ENCODE measurements at regions not wholly inside any gene's neighbourhood (a gene's known extent, or its start where the extent isn't known, plus 50 kb on each side); places are given as distances from the start of the nearest gene placed in this dataset.

GRCh38 chr3:24639481-24640329 lies 145.1 kb upstream of the THRB start:
- no peak for DNase-seq (ENCODE audit: low spot score in 2 of 2)
- no peak for FAIRE-seq

GRCh38 chr3:24640330-24640877 lies 145.8 kb upstream of the THRB start:
- FAIRE-seq (no peak), DNase-seq (ENCODE audit: low spot score in 2 of 2) (no peak)

GRCh38 chr3:24641628-24642027 lies 147.0 kb upstream of the THRB start:
- DNase-seq (ENCODE audit: low spot score in 2 of 2) = no peak
- no peak for FAIRE-seq

GRCh38 chr3:24645047-24645446 lies 150.4 kb upstream of the THRB start:
- FAIRE-seq = no peak

GRCh38 chr3:24646790-24647189 lies 152.1 kb upstream of the THRB start:
- DNase-seq (ENCODE audit: low spot score in 2 of 2) (no peak), FAIRE-seq (no peak)

More at GRCh38 chr3:24645047-24645446, 150.4 kb upstream of the THRB start:
- no peak for DNase-seq (ENCODE audit: low spot score in 2 of 2)

- FAIRE-seq = no peak
- DNase-seq (ENCODE audit: low spot score in 2 of 2) = no peak
Observed at GRCh38 chr3:24648063-24648462, 153.4 kb upstream of the THRB start.

- FAIRE-seq (no peak), DNase-seq (ENCODE audit: low spot score in 2 of 2) (no peak)
Observed at GRCh38 chr3:24650839-24651238, 156.2 kb upstream of the THRB start.

- no peak for FAIRE-seq
- DNase-seq (ENCODE audit: low spot score in 2 of 2) = no peak
Observed at GRCh38 chr3:24657870-24658510, 163.3 kb upstream of the THRB start.

- DNase-seq (ENCODE audit: low spot score in 2 of 2) (no peak), FAIRE-seq (no peak)
Observed at GRCh38 chr3:24661175-24661584, 166.5 kb upstream of the THRB start.

GRCh38 chr3:24662449-24663345 lies 168.0 kb upstream of the THRB start:
- no peak for FAIRE-seq

GRCh38 chr3:24663406-24663805 lies 168.8 kb upstream of the THRB start:
- no peak for FAIRE-seq

More at GRCh38 chr3:24662449-24663345, 168.0 kb upstream of the THRB start:
- no peak for DNase-seq (ENCODE audit: low spot score in 2 of 2)

GRCh38 chr3:24668039-24668438 lies 173.4 kb upstream of the THRB start:
- FAIRE-seq = no peak
- DNase-seq (ENCODE audit: low spot score in 2 of 2) = no peak

More at GRCh38 chr3:24663406-24663805, 168.8 kb upstream of the THRB start:
- DNase-seq (ENCODE audit: low spot score in 2 of 2) = no peak

GRCh38 chr3:24670871-24671270 lies 176.2 kb upstream of the THRB start:
- FAIRE-seq (no peak), DNase-seq (ENCODE audit: low spot score in 2 of 2) (no peak)

GRCh38 chr3:24673596-24673995 lies 178.9 kb upstream of the THRB start:
- no peak for FAIRE-seq

GRCh38 chr3:24674261-24674660 lies 179.6 kb upstream of the THRB start:
- FAIRE-seq (no peak), DNase-seq (ENCODE audit: low spot score in 2 of 2) (no peak)

More at GRCh38 chr3:24673596-24673995, 178.9 kb upstream of the THRB start:
- DNase-seq (ENCODE audit: low spot score in 2 of 2) = no peak

- FAIRE-seq (no peak), DNase-seq (ENCODE audit: low spot score in 2 of 2) (no peak)
Observed at GRCh38 chr3:24678021-24678420, 183.4 kb upstream of the THRB start.

- FAIRE-seq (no peak), DNase-seq (ENCODE audit: low spot score in 2 of 2) (no peak)
Observed at GRCh38 chr3:24678421-24678865, 183.8 kb upstream of the THRB start.

- FAIRE-seq (no peak), DNase-seq (ENCODE audit: low spot score in 2 of 2) (no peak)
Observed at GRCh38 chr3:24679429-24679828, 184.8 kb upstream of the THRB start.

GRCh38 chr3:24680214-24680967 lies 185.7 kb upstream of the THRB start:
- FAIRE-seq = no peak
- DNase-seq (ENCODE audit: low spot score in 2 of 2) = no peak

- no peak for FAIRE-seq
- DNase-seq (ENCODE audit: low spot score in 2 of 2) = no peak
Observed at GRCh38 chr3:24682141-24682547, 187.5 kb upstream of the THRB start.

Data from frontal cortex (tissue), 3 donors.